GM23338 (cell line): ENCODE measurements at regions not wholly inside any gene's neighbourhood (a gene's known extent, or its start where the extent isn't known, plus 50 kb on each side); places are given as distances from the start of the nearest gene placed in this dataset.

Experiments
- ATAC-seq: fragments of 200-7000 bp; cut with Tn5 transposase; 3 replicates; pipeline ENCODE4 v1.9.1; 2020
- DNase-seq: peaks from one replicate; pipeline ENCODE4 v3.0.0-alpha.2; 2015; ENCODE audit warnings: low spot score
- H2AFZ ChIP-seq: fragments of 200-600 bp; sonication (generic); 2 replicates; pipeline ENCODE4 v1.8.0; 2016; ENCODE audit warnings: antibody characterized with exemption, mild to moderate bottlenecking, moderate library complexity
- H3F3A ChIP-seq: fragments of 200-600 bp; sonication (generic); replicated peaks from 2 replicates; pipeline ENCODE4 v1.8.0; 2017; ENCODE audit warnings: antibody characterized with exemption, mixed run types, low read depth
- H3K27ac ChIP-seq: fragments of 200-600 bp; sonication (generic); 2 replicates; pipeline ENCODE4 v1.6.1; 2016; ENCODE audit warnings: low read depth
- H3K27me3 ChIP-seq: fragments of 200-600 bp; sonication (generic); 2 replicates; pipeline ENCODE4 v1.8.0; 2016; ENCODE audit warnings: mild to moderate bottlenecking, mixed run types, moderate library complexity; ENCODE audit not compliant: insufficient read depth
- H3K36me3 ChIP-seq: fragments of 200-600 bp; sonication (generic); 2 replicates; pipeline ENCODE4 v1.8.0; 2016; ENCODE audit warnings: mild to moderate bottlenecking; ENCODE audit not compliant: insufficient read depth
- H3K4me1 ChIP-seq: fragments of 200-600 bp; sonication (generic); 2 replicates; pipeline ENCODE4 v1.8.0; 2016; ENCODE audit warnings: mild to moderate bottlenecking, moderate library complexity; ENCODE audit not compliant: insufficient read depth
- H3K4me2 ChIP-seq: fragments of 200-600 bp; sonication (generic); 2 replicates; pipeline ENCODE4 v1.7.1; 2017; ENCODE audit warnings: mixed run types
- H3K4me3 ChIP-seq: fragments of 200-600 bp; sonication (generic); 2 replicates; pipeline ENCODE4 v1.6.1; 2016; ENCODE audit warnings: mixed run types
- H3K79me2 ChIP-seq: fragments of 200-600 bp; sonication (generic); replicated peaks from 2 replicates; pipeline ENCODE4 v1.8.0; 2017; ENCODE audit warnings: mild to moderate bottlenecking; ENCODE audit not compliant: insufficient read depth
- H3K9me2 ChIP-seq: fragments of 200-600 bp; sonication (generic); 2 replicates; pipeline ENCODE4 v1.8.0; 2017; ENCODE audit not compliant: insufficient read depth
- H4K20me1 ChIP-seq: fragments of 200-600 bp; sonication (generic); replicated peaks from 2 replicates; pipeline ENCODE4 v1.8.0; 2017; ENCODE audit warnings: mild to moderate bottlenecking; ENCODE audit not compliant: insufficient read depth
- H3K27ac Mint-ChIP-seq: 2 replicates; pipeline ENCODE4 v1.8.0; 2020; ENCODE audit warnings: inconsistent platforms, mild to moderate bottlenecking, moderate library complexity, mixed read lengths
- H3K27me3 Mint-ChIP-seq: 3 replicates; pipeline ENCODE4 v1.8.0; 2022; ENCODE audit warnings: low read depth, mild to moderate bottlenecking, moderate library complexity, mixed read lengths, inconsistent platforms; ENCODE audit not compliant: insufficient read depth, poor library complexity
- H3K36me3 Mint-ChIP-seq: 3 replicates; pipeline ENCODE4 v1.8.0; 2021; ENCODE audit warnings: low read depth, mild to moderate bottlenecking, inconsistent platforms, moderate library complexity, mixed read lengths
- H3K4me1 Mint-ChIP-seq: 3 replicates; pipeline ENCODE4 v1.8.0; 2020; ENCODE audit warnings: mild to moderate bottlenecking, inconsistent platforms, mixed read lengths
- H3K4me3 Mint-ChIP-seq: 3 replicates; pipeline ENCODE4 v1.8.0; 2021; ENCODE audit warnings: moderate library complexity, mild to moderate bottlenecking, inconsistent platforms, mixed read lengths
- H3K9me3 Mint-ChIP-seq: 3 replicates; pipeline ENCODE4 v1.8.0; 2020; ENCODE audit warnings: moderate library complexity, mild to moderate bottlenecking, inconsistent platforms, mixed read lengths
- CREB1 ChIP-seq: fragments of 250-450 bp; sonication (Bioruptor Pico); IDR thresholded peaks from 2 replicates; pipeline ENCODE4 v1.5.0; 2020; ENCODE audit warnings: low read depth, mild to moderate bottlenecking, moderate library complexity
- EZH2 ChIP-seq: fragments of 200-600 bp; sonication (generic); IDR thresholded peaks from one replicate; pipeline ENCODE4 v1.8.0; 2017; ENCODE audit warnings: antibody characterized with exemption, mild to moderate bottlenecking, low read depth; ENCODE audit not compliant: unreplicated experiment
- EZH2phosphoT487 ChIP-seq: fragments of 200-600 bp; sonication (generic); IDR thresholded peaks from one replicate; pipeline ENCODE4 v1.8.1; 2018; ENCODE audit warnings: antibody characterized with exemption; ENCODE audit not compliant: unreplicated experiment
- JUNB ChIP-seq: IDR thresholded peaks from one replicate; pipeline ENCODE4 v1.6.1; 2016; ENCODE audit warnings: antibody characterized with exemption; ENCODE audit not compliant: unreplicated experiment
- NANOG ChIP-seq: IDR thresholded peaks from 2 replicates; pipeline ENCODE4 v1.6.1; 2016; ENCODE audit warnings: antibody characterized with exemption, borderline replicate concordance
- POLR2AphosphoS5 ChIP-seq: IDR thresholded peaks from 2 replicates; pipeline ENCODE4 v1.6.1; 2016; ENCODE audit warnings: antibody characterized with exemption, low read depth
- STAT1 ChIP-seq: IDR thresholded peaks from one replicate; pipeline ENCODE4 v1.6.1; 2016; ENCODE audit warnings: antibody characterized with exemption; ENCODE audit not compliant: unreplicated experiment
- ZNF114 ChIP-seq: fragments of 250-450 bp; sonication (Bioruptor Pico); IDR thresholded peaks from 2 replicates; pipeline ENCODE4 v1.5.0; 2020; ENCODE audit warnings: mild to moderate bottlenecking, moderate library complexity
- ZNF331 ChIP-seq: fragments of 250-450 bp; sonication (Bioruptor Pico); IDR thresholded peaks from 2 replicates; pipeline ENCODE4 v1.5.0; 2020; ENCODE audit warnings: low read depth, mild to moderate bottlenecking, moderate library complexity
- TF ChIP-seq, protein P1 (sequence below): IDR thresholded peaks from 2 replicates; pipeline ENCODE4 v1.6.1; 2016; ENCODE audit warnings: antibody characterized with exemption
- TF ChIP-seq, protein P2 (sequence below), 2 experiments: fragments of 200-600 bp in 1 of 2; sonication (generic) in 1 of 2; conservative IDR thresholded peaks; 2 replicates each; pipeline versions ENCODE4 v1.5.1 to v1.6.1; 2016 to 2017; ENCODE audit warnings: antibody characterized with exemption in 2 of 2, low read depth in 2 of 2, mild to moderate bottlenecking in 2 of 2, moderate library complexity in 1 of 2
- TF ChIP-seq, protein P3 (sequence below): fragments of 250-450 bp; sonication (Bioruptor Pico); IDR thresholded peaks from 2 replicates; pipeline ENCODE4 v1.5.0; 2020; ENCODE audit warnings: mild to moderate bottlenecking, moderate library complexity
- TF ChIP-seq, protein P4 (sequence below): IDR thresholded peaks from one replicate; pipeline ENCODE4 v1.6.1; 2018; ENCODE audit warnings: antibody characterized with exemption; ENCODE audit not compliant: unreplicated experiment

DNA sequence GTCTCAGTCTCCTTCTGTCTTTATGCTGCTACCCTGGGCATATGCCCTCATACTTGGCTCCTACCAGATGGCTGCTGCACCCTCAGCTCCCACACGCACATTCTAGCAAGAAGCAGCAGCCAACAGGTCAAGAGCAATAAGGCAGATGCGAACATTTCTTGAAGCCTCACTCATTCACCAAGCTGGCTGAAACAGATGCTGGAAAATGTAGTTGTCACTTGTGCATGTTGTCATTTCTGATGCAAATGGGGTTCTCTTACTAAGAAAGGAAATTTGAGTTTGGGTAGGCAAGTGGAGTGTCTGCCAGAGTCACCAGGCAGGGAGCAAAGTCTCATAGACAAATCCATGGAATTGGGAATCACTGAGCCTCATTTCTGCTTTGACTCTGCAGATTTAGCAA, 57.4 kb upstream of the SORBS2 start:
- Histone ChIP-seq H3K27me3 (no peaks in the 10 kb centered on the region), H3K4me2 (no peak overlapping the region), H3F3A (no peaks in the 10 kb centered on the region), H3K4me3 (no peak overlapping the region), H3K4me1 (peaks cover 21% of the 10 kb centered on the region), H3K79me2 (no peaks in the 10 kb centered on the region), H3K36me3 (no peaks in the 10 kb centered on the region), H4K20me1 (no peaks in the 10 kb centered on the region), H3K9me2 (no peaks in the 10 kb centered on the region), H2AFZ (peak overlapping the region; percentile 70), H3K27ac (no peak overlapping the region)
- Mint-ChIP-seq H3K4me1 (peaks cover 38% of the 10 kb centered on the region), H3K27ac (no peak overlapping the region), H3K36me3 (no peaks in the 10 kb centered on the region), H3K4me3 (no peak overlapping the region), H3K9me3 (no peaks in the 10 kb centered on the region), H3K27me3 (peaks cover 5% of the 10 kb centered on the region)
- TF ChIP-seq, protein P1, sequence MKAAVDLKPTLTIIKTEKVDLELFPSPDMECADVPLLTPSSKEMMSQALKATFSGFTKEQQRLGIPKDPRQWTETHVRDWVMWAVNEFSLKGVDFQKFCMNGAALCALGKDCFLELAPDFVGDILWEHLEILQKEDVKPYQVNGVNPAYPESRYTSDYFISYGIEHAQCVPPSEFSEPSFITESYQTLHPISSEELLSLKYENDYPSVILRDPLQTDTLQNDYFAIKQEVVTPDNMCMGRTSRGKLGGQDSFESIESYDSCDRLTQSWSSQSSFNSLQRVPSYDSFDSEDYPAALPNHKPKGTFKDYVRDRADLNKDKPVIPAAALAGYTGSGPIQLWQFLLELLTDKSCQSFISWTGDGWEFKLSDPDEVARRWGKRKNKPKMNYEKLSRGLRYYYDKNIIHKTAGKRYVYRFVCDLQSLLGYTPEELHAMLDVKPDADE: no peak
- no peak for TF ChIP-seq JUNB
- TF ChIP-seq EZH2phosphoT487: no peak
- no peak for TF ChIP-seq EZH2
- TF ChIP-seq, protein P2, sequence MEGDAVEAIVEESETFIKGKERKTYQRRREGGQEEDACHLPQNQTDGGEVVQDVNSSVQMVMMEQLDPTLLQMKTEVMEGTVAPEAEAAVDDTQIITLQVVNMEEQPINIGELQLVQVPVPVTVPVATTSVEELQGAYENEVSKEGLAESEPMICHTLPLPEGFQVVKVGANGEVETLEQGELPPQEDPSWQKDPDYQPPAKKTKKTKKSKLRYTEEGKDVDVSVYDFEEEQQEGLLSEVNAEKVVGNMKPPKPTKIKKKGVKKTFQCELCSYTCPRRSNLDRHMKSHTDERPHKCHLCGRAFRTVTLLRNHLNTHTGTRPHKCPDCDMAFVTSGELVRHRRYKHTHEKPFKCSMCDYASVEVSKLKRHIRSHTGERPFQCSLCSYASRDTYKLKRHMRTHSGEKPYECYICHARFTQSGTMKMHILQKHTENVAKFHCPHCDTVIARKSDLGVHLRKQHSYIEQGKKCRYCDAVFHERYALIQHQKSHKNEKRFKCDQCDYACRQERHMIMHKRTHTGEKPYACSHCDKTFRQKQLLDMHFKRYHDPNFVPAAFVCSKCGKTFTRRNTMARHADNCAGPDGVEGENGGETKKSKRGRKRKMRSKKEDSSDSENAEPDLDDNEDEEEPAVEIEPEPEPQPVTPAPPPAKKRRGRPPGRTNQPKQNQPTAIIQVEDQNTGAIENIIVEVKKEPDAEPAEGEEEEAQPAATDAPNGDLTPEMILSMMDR (conservative IDR thresholded peaks at IDR 0.05; ENCODE audit: low read depth in 2 of 2): no peak
- TF ChIP-seq ZNF331 (CRISPR knock-in tag): no peak
- TF ChIP-seq, protein P3, sequence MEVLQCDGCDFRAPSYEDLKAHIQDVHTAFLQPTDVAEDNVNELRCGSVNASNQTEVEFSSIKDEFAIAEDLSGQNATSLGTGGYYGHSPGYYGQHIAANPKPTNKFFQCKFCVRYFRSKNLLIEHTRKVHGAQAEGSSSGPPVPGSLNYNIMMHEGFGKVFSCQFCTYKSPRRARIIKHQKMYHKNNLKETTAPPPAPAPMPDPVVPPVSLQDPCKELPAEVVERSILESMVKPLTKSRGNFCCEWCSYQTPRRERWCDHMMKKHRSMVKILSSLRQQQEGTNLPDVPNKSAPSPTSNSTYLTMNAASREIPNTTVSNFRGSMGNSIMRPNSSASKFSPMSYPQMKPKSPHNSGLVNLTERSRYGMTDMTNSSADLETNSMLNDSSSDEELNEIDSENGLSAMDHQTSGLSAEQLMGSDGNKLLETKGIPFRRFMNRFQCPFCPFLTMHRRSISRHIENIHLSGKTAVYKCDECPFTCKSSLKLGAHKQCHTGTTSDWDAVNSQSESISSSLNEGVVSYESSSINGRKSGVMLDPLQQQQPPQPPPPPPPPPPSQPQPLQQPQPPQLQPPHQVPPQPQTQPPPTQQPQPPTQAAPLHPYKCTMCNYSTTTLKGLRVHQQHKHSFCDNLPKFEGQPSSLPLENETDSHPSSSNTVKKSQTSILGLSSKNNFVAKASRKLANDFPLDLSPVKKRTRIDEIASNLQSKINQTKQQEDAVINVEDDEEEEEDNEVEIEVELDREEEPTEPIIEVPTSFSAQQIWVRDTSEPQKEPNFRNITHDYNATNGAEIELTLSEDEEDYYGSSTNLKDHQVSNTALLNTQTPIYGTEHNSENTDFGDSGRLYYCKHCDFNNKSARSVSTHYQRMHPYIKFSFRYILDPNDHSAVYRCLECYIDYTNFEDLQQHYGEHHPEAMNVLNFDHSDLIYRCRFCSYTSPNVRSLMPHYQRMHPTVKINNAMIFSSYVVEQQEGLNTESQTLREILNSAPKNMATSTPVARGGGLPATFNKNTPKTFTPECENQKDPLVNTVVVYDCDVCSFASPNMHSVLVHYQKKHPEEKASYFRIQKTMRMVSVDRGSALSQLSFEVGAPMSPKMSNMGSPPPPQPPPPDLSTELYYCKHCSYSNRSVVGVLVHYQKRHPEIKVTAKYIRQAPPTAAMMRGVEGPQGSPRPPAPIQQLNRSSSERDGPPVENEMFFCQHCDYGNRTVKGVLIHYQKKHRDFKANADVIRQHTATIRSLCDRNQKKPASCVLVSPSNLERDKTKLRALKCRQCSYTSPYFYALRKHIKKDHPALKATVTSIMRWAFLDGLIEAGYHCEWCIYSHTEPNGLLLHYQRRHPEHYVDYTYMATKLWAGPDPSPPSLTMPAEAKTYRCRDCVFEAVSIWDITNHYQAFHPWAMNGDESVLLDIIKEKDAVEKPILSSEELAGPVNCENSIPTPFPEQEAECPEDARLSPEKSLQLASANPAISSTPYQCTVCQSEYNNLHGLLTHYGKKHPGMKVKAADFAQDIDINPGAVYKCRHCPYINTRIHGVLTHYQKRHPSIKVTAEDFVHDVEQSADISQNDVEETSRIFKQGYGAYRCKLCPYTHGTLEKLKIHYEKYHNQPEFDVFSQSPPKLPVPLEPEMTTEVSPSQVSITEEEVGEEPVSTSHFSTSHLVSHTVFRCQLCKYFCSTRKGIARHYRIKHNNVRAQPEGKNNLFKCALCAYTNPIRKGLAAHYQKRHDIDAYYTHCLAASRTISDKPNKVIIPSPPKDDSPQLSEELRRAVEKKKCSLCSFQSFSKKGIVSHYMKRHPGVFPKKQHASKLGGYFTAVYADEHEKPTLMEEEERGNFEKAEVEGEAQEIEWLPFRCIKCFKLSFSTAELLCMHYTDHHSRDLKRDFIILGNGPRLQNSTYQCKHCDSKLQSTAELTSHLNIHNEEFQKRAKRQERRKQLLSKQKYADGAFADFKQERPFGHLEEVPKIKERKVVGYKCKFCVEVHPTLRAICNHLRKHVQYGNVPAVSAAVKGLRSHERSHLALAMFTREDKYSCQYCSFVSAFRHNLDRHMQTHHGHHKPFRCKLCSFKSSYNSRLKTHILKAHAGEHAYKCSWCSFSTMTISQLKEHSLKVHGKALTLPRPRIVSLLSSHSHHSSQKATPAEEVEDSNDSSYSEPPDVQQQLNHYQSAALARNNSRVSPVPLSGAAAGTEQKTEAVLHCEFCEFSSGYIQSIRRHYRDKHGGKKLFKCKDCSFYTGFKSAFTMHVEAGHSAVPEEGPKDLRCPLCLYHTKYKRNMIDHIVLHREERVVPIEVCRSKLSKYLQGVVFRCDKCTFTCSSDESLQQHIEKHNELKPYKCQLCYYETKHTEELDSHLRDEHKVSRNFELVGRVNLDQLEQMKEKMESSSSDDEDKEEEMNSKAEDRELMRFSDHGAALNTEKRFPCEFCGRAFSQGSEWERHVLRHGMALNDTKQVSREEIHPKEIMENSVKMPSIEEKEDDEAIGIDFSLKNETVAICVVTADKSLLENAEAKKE: no peak
- no peak for TF ChIP-seq CREB1 (CRISPR knock-in tag)
- no peak for TF ChIP-seq NANOG
- no peak for TF ChIP-seq STAT1
- TF ChIP-seq, protein P4, sequence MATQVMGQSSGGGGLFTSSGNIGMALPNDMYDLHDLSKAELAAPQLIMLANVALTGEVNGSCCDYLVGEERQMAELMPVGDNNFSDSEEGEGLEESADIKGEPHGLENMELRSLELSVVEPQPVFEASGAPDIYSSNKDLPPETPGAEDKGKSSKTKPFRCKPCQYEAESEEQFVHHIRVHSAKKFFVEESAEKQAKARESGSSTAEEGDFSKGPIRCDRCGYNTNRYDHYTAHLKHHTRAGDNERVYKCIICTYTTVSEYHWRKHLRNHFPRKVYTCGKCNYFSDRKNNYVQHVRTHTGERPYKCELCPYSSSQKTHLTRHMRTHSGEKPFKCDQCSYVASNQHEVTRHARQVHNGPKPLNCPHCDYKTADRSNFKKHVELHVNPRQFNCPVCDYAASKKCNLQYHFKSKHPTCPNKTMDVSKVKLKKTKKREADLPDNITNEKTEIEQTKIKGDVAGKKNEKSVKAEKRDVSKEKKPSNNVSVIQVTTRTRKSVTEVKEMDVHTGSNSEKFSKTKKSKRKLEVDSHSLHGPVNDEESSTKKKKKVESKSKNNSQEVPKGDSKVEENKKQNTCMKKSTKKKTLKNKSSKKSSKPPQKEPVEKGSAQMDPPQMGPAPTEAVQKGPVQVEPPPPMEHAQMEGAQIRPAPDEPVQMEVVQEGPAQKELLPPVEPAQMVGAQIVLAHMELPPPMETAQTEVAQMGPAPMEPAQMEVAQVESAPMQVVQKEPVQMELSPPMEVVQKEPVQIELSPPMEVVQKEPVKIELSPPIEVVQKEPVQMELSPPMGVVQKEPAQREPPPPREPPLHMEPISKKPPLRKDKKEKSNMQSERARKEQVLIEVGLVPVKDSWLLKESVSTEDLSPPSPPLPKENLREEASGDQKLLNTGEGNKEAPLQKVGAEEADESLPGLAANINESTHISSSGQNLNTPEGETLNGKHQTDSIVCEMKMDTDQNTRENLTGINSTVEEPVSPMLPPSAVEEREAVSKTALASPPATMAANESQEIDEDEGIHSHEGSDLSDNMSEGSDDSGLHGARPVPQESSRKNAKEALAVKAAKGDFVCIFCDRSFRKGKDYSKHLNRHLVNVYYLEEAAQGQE: no peak
- TF ChIP-seq POLR2AphosphoS5: no peak
- TF ChIP-seq ZNF114: no peak
- ATAC-seq: no peak; the same call in 1 of the 3 replicates
- no peak for DNase-seq
